Brain microvascular endothelial cell (primary cell): ENCODE measurements at regions not wholly inside any gene's neighbourhood (a gene's known extent, or its start where the extent isn't known, plus 50 kb on each side); places are given as distances from the start of the nearest gene placed in this dataset.
A peak's percentile ranks its signal among the peaks of the same experiment; 100 is the strongest.

Source experiments
- DNase-seq: peaks from one replicate; pipeline ENCODE4 v3.0.0-alpha.2; 2020
- H3K27ac ChIP-seq: fragments of 250-450 bp; sonication (Bioruptor Pico); 2 replicates; pipeline ENCODE4 v1.5.1; 2020; ENCODE audit warnings: mild to moderate bottlenecking, moderate library complexity
- H3K27me3 ChIP-seq: fragments of 250-450 bp; sonication (Bioruptor Pico); replicated peaks from 2 replicates; pipeline ENCODE4 v1.5.1; 2020; ENCODE audit warnings: mild to moderate bottlenecking
- H3K36me3 ChIP-seq: fragments of 250-450 bp; sonication (Bioruptor Pico); replicated peaks from 2 replicates; pipeline ENCODE4 v1.5.1; 2020; ENCODE audit warnings: mild to moderate bottlenecking
- H3K4me3 ChIP-seq: 2 replicates; pipeline ENCODE4 v1.5.1; 2011; ENCODE audit warnings: low read depth, mild to moderate bottlenecking, control low read depth, low read length, moderate library complexity
- CTCF ChIP-seq: IDR thresholded peaks from 2 replicates; pipeline ENCODE4 v1.5.1; 2011; ENCODE audit warnings: low read depth, mild to moderate bottlenecking, moderate library complexity, low read length, control low read depth, inconsistent platforms; ENCODE audit errors: missing control alignments
- in situ Hi-C: cut with HindIII; loops from 2 replicates; pipeline ENCODE4 v1.10.0; 2017; ENCODE audit warnings: low sequenced_read_pairs, low pct_ligation_motif_present

GRCh38 chr3:137105277-137105977 is 147.6 kb downstream of the IL20RB start:
- H3K4me3 ChIP-seq, result no peak overlapping the region
- H3K27ac ChIP-seq, result no peak overlapping the region
- peak; percentile 53 for DNase-seq
- TF ChIP-seq CTCF, result peak; percentile 54
- H3K27me3 ChIP-seq, result peaks cover 2% of the 10 kb centered on the region
- in situ Hi-C loops, result no loop called here
- no peaks in the 10 kb centered on the region for H3K36me3 ChIP-seq

GRCh38 chr3:137106612-137107240 is 148.9 kb downstream of the IL20RB start:
- TF ChIP-seq CTCF, result no peak
- in situ Hi-C loops, result no loop called here
- no peak overlapping the region for H3K27ac ChIP-seq

GRCh38 chr3:137108699-137109440 is 151.1 kb downstream of the IL20RB start:
- no peak overlapping the region for H3K27ac ChIP-seq
- no peak overlapping the region for H3K4me3 ChIP-seq
- peaks cover 2% of the 10 kb centered on the region for H3K27me3 ChIP-seq
- no peak for DNase-seq
- in situ Hi-C loops, result no loop called here
- no peak for TF ChIP-seq CTCF
- no peaks in the 10 kb centered on the region for H3K36me3 ChIP-seq

More at GRCh38 chr3:137106612-137107240, 148.9 kb downstream of the IL20RB start:
- no peaks in the 10 kb centered on the region for H3K36me3 ChIP-seq
- H3K27me3 ChIP-seq, result peaks cover 2% of the 10 kb centered on the region
- no peak for DNase-seq
- H3K4me3 ChIP-seq, result no peak overlapping the region

GRCh38 chr3:137110392-137110996 is 152.7 kb downstream of the IL20RB start:
- in situ Hi-C loops, result no loop called here
- Histone ChIP-seq H3K36me3 (no peaks in the 10 kb centered on the region), H3K27me3 (peaks cover 2% of the 10 kb centered on the region), H3K27ac (no peak overlapping the region), H3K4me3 (no peak overlapping the region)
- DNase-seq, result peak; percentile 34
- peak; percentile 79 for TF ChIP-seq CTCF

GRCh38 chr3:137111497-137111896 is 153.7 kb downstream of the IL20RB start:
- Histone ChIP-seq H3K36me3 (no peaks in the 10 kb centered on the region), H3K27me3 (peaks cover 2% of the 10 kb centered on the region), H3K27ac (no peak overlapping the region), H3K4me3 (no peak overlapping the region)
- in situ Hi-C loops, result no loop called here
- DNase-seq, result no peak
- no peak for TF ChIP-seq CTCF
